ENCODE measurements at regions not wholly inside any gene's neighbourhood (a gene's known extent, or its start where the extent isn't known, plus 50 kb on each side); places are given as distances from the start of the nearest gene placed in this dataset.

GRCh38 chr13:62096652-62097051 lies 681.0 kb upstream of the PCDH20 start:
- intact Hi-C loops (cut with DNase I), result no loop called here
- no peak for DNase-seq
- H3K4me1 ChIP-seq, result no peaks in the 10 kb centered on the region
- H3K9me3 ChIP-seq, result no peaks in the 10 kb centered on the region
- H3K4me3 ChIP-seq, result no peak overlapping the region
- no peak for TF ChIP-seq CTCF (IDR thresholded peaks at IDR 0.05)
- H3K27ac ChIP-seq, result no peak overlapping the region
- no peaks in the 10 kb centered on the region for H3K36me3 ChIP-seq
- no peaks in the 10 kb centered on the region for H3K27me3 ChIP-seq
- H3K9ac ChIP-seq (ENCODE audit: low read depth in 2 of 2, low read length in 2 of 2), result no peak overlapping the region

GRCh38 chr13:62094932-62095331 lies 679.3 kb upstream of the PCDH20 start:
- Histone ChIP-seq H3K4me1 (no peaks in the 10 kb centered on the region), H3K9ac (ENCODE audit: low read depth in 2 of 2, low read length in 2 of 2) (no peak overlapping the region), H3K9me3 (no peaks in the 10 kb centered on the region), H3K4me3 (no peak overlapping the region), H3K36me3 (no peaks in the 10 kb centered on the region), H3K27ac (no peak overlapping the region), H3K27me3 (no peaks in the 10 kb centered on the region)
- DNase-seq, result no peak
- intact Hi-C loops (cut with DNase I), result no loop called here
- TF ChIP-seq CTCF (IDR thresholded peaks at IDR 0.05), result no peak

GRCh38 chr13:62093984-62094780 lies 678.5 kb upstream of the PCDH20 start:
- H3K27me3 ChIP-seq, result no peaks in the 10 kb centered on the region
- no peaks in the 10 kb centered on the region for H3K9me3 ChIP-seq
- DNase-seq, result no peak
- TF ChIP-seq CTCF (IDR thresholded peaks at IDR 0.05), result no peak
- no peaks in the 10 kb centered on the region for H3K36me3 ChIP-seq
- no peak overlapping the region for H3K9ac ChIP-seq (ENCODE audit: low read depth in 2 of 2, low read length in 2 of 2)
- H3K4me1 ChIP-seq, result no peaks in the 10 kb centered on the region
- H3K27ac ChIP-seq, result no peak overlapping the region
- H3K4me3 ChIP-seq, result no peak overlapping the region
- intact Hi-C loops (cut with DNase I), result no loop called here

- no peaks in the 10 kb centered on the region for H3K27me3 ChIP-seq
- H3K36me3 ChIP-seq, result no peaks in the 10 kb centered on the region
- TF ChIP-seq CTCF (IDR thresholded peaks at IDR 0.05), result no peak
- H3K9ac ChIP-seq (ENCODE audit: low read depth in 2 of 2, low read length in 2 of 2), result no peak overlapping the region
- no peaks in the 10 kb centered on the region for H3K4me1 ChIP-seq
- intact Hi-C loops (cut with DNase I), result no loop called here
- DNase-seq, result no peak
- H3K4me3 ChIP-seq, result no peak overlapping the region
- H3K27ac ChIP-seq, result no peak overlapping the region
- no peaks in the 10 kb centered on the region for H3K9me3 ChIP-seq
These were observed 677.3 kb upstream of the PCDH20 start for GRCh38 chr13:62092949-62093348.

GRCh38 chr13:62092536-62092935 lies 676.9 kb upstream of the PCDH20 start:
- no peak overlapping the region for H3K9ac ChIP-seq (ENCODE audit: low read depth in 2 of 2, low read length in 2 of 2)
- no peak for DNase-seq
- no peaks in the 10 kb centered on the region for H3K27me3 ChIP-seq
- no peak overlapping the region for H3K27ac ChIP-seq
- intact Hi-C loops (cut with DNase I), result no loop called here
- H3K4me1 ChIP-seq, result no peaks in the 10 kb centered on the region
- TF ChIP-seq CTCF (IDR thresholded peaks at IDR 0.05), result no peak
- H3K36me3 ChIP-seq, result no peaks in the 10 kb centered on the region
- no peaks in the 10 kb centered on the region for H3K9me3 ChIP-seq
- no peak overlapping the region for H3K4me3 ChIP-seq

Measured in colonic mucosa (tissue), 4 donors.